HT-29 (cell line): ENCODE measurements at regions not wholly inside any gene's neighbourhood (a gene's known extent, or its start where the extent isn't known, plus 50 kb on each side); places are given as distances from the start of the nearest gene placed in this dataset.
A peak's percentile ranks its signal among the peaks of the same experiment; 100 is the strongest.
"Not testable (repeated sequence)": the region's sequence is repeated elsewhere in the genome, so short reads cannot be mapped to it uniquely, and the experiment has no call there.

Experiments used
- DNase-seq: peaks from one replicate; pipeline ENCODE4 v3.0.0-alpha.2; 2015; ENCODE audit warnings: low spot score

DNA sequence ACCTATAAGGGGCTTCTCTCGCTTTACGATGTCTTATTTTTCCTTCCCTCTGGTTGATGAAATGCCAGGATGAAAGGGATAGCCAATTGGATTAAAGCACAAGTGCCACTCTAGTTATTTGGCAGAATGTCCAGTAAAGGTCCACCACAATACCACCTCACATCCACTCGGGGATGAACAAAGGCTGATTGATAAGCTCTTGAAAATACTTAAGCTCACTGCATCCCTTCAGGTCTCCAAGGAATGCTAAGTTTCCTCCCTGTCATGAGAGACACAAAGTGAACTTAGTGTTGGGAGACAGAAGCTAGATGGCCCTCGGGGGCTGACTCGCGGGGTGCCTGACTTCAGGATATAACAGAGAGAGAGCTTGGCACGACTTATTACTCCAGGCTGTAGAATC is 185.9 kb upstream of the ZNF644 start:
- not testable (repeated sequence) for DNase-seq

DNA sequence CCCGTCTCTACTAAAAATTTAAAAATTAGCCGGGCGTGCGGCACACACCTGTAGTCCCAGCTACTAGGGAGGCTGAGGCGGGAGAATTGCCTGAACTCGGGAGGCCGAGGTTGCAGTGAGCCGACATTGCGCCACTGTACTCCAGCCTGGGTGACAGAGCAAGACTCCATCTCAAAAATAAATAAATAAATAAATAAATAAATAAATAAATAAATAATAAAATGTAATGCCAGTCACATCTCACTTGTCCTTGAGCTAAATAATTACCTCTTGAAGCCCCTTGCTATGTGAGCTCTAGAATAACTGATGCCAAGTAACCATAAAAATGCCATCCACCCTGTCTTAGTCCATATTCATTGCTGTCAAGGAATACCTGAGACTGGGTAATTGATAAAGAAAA is 182.3 kb upstream of the ZNF644 start:
- not testable (repeated sequence) for DNase-seq

DNA sequence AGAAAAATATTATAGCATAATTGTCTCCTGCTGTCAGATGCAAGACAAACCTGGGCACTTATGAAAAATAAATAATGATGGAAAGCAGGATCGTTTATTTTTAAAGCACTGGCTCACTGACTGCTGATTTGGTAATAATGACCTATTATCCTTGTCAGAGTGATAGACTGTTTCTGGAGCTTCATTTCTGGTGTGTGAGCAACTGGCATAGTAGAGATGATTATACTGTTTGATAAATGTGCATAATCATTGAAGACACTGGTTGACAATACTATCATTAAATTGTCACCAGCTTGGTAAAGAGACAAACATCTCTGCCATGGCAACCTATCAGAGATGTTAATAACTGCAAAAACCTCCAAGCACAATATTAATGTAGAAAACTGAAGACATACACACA is 179.9 kb upstream of the ZNF644 start:
- DNase-seq, result no peak

DNA sequence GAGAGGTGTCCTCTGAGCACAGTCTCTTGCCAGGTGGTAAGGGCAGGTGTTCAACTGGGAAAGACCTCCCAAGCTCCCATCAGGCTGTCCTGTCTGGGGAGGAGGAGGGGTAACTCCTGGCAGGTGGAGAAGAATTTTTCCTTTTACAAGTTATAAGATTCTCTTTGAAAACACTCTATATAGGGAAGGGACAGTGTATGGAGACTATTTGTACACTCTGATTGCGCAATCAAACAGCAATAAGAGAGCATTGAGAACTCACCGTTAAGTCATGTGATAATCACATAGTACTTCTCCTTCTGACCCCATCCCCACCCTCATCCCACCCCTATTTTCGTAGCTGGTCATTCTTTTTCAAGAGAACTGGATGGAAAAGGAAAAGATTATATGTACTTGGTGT is 179.3 kb upstream of the ZNF644 start:
- DNase-seq, result no peak

DNA sequence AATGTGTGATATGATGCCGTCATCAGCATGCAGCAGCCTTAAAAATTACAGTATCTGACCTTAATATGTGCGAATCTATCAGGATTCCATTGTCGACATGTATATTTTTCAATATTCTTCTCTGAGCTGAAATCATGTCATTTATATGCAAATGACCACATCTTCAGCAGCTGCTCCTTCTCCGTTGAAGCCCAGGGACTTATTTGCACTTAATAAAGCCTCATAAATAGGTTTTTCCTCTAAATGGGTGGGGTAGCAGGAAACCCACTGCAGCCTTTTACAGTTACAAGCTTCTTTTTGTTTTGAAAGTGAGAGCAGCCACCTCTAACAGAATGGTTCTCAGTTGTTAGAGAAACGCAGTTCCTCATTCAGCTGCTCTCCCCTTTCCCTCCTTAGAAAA is 178.8 kb upstream of the ZNF644 start:
- DNase-seq, result no peak

DNA sequence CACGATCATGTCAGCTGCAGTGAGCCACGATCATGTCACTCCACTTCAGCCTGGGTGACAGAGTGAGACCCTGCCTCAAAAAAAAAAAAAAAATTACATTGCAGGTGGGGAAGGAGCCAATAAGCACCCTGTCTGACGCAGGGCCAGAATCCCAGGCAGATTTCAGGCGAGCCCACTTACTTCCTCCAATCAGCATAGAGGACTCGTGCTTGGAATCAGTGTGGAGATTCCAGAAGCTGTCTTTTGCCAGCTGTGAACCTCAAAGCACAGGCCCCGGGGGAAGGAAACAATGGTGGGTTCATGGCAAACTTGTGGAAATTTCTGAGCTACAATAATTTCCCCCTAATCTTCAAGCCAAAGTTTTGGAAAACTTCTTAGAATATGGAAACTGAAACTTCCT is 178.2 kb upstream of the ZNF644 start:
- no peak for DNase-seq

DNA sequence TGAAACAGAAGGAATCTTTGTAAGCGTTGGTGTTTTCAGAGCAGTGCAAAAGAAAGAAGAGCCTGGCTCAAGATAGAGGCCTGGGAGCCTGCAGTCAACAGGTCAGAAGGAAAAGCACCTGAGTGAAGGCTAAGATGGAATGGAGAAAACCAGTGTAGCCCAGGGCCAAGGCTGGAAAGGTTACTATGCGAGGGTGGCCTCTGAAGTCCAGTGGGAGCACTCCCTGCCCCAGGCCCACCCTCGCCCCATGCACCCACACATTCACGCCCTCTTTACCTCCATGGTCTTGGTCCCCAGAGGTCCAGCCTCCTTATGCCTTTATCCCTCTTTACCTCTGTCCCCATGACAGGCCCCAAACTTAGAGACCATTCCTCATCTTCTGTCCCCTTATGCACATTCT is 169.2 kb upstream of the ZNF644 start:
- DNase-seq, result no peak

DNA sequence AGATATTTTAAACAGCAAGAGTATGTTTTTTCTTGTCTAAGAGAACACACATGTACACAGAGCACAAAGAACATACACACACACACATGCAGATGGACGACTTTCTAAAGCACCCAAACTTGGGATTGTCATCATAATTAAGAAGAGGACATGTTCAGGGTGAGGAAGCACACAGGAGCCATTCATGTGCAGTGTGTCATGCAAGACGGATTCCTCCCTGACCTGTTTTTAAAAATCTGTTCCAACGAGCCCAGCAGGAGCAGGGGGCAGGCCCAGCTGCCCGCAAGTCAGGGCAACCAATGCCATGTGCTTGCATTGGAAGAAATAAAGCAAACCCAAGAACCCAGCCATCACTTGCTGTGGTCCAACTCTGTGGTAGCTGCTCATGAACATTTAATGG is 167.3 kb upstream of the ZNF644 start:
- DNase-seq, result no peak

DNA sequence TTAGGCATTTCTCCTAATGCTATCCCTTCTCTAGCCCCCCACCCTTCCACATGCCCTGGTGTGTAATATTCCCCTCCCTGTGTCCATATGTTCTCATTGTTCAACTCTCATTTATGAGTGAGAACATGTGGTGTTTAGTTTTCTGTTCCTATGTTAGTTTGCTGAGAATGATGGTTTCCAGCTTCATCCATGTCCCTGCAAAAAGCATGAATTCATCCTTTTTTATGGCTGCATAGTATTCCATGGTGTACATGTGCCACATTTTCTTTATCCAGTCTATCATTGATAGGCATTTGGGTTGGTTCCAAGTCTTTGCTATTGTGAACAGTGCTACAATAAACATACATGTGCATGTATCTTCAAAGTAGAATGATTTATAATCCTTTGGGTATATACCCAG is 161.0 kb upstream of the ZNF644 start:
- not testable (repeated sequence) for DNase-seq

DNA sequence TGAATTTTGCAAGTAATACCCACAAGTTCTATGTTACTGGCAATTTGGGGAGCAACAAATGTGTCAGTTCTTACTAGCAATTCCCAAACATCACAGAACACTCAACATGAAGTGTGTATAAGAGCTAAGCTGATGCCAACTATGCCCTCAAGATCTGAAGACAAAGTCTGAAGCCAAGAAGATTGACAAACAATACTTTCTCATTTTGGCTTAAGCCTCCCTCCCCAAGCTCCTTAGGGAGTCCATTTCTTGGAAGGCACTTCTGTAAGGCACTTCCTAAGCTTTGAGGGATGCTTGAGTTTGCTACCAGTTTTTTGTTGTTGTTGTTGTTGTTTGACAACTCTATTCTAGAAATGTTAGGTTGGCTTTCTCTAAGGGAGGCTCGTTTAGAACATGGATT is 154.4 kb upstream of the ZNF644 start:
- DNase-seq, result no peak

DNA sequence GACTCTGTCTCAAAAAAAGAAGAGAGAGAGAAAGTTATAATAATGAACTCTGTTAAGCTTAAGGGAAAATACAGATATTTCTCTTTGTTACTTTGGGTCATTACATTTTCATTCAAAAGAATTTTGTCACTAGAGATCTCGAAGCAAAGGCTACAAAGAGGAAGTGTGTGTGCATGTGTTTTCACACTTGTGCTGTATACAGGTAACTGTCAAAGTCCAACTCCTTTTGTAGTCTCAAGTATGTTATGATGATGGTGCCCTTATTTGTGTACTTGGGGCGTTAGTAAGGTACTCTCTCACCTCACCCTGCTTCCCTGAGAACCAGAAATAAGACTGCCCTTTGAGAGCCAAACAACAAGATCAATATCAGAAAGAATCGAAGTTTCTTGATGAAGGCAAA is 152.9 kb upstream of the ZNF644 start:
- no peak for DNase-seq

DNA sequence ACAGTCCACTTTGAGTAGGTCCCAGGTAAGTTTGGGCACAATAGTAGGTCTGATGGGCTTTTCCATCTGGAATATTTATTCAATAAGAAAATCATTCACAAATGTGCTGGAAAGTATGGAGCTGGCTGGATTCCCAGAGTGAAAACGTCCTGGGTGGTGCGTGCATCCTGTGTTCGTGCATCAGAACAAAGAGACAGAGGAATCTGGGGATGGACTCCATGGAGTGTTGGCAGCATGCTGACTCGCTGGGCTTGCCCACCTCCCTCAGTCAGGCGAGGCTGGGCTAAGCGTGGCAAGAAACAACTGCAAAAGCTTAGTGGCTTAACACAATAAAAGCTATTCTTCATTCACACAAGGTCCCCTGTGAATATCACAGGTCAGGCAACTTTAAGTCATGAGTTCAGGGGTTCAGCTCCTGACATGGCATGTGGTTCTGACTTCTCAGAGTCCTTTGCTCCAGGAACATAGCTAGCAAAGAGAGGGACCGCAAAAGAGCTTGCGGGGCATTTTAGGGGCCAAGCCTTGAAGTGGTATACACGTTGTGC is 151.6 kb upstream of the ZNF644 start:
- no peak for DNase-seq

DNA sequence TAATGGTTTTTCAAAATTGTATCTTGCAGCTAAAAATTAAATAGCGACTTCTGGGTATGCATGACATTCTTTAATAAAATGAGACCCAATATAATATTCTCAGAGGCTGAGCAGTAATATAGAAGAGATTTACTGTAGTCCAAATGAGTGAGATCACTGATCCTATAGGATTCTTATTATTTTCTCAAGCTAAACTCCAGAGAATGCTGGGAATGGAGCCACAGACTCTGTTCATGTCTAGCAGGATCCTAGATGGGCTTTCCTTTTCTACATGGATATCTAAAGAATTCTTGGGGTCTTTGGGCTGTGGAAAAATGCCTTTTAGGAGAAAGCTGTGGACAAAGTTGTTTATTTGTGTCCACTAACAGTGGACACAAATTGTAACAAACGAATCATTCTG is 150.7 kb upstream of the ZNF644 start:
- DNase-seq, result no peak

DNA sequence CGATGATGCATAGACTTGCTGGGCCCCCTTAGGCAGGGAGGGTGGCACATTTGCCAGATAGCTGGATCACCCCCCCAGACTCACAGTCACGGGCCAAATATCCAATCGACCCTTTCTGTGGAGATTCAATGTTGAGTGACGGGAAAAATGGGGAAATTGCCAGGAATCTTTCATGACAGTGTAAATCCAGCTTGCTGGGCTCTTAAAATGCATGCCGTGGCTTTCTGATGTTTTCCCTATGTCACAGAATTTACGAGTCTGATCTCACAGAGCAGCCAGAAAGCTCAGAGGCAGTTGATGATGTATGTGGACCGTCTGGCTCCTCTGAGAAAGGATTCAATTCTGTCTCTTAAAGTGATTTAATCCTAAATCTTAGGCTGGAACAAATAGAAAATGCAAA is 150.1 kb upstream of the ZNF644 start:
- DNase-seq, result no peak

DNA sequence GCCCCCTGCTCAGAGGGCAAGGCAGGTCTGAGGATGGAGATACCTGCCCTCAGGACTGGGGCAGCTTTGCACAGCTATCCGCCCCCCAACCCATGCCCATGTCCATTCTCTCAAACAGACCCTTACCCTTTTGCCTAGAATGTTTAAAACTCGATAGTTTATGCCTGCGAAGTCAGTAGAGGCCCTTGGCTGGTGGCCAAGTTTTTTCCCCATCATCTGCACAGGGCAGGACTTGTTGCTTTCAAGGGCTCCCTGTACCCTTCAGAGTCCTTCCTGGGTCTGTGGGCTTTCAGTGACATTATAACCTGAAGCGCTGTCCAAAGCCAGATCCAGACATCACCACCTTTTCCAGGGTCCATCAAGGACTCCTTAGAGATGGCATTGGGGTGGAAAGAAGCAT is 148.7 kb upstream of the ZNF644 start:
- no peak for DNase-seq

DNA sequence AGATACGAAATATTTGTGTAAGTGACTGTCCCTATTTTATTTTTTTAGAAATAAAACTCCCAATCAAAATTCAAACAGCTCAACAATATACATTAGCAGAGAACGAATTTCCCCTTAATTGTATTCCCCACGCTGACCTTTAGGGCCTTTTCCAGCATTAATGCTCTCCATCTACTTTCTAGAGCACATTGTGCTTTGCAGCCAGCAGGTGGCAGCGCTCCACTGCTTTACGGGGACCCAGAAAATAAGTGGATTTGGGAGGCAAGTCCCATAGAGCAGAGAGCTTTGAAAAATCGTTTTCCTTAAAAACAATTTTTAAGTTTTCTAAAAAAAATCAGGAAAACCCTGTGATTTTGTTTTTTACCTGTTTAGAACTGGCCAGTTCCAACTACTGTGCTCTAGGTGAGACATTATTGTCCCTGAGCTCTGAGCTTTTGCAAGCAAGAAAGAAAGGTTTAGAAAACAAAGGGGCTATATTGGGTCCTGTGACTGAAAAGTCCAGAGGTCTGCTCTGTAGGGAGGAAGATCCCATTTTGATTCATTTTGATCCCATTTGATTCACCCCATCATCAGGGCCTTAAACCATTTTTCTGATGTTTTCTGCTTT is 144.4 kb upstream of the ZNF644 start:
- DNase-seq, result peak; percentile 57

DNA sequence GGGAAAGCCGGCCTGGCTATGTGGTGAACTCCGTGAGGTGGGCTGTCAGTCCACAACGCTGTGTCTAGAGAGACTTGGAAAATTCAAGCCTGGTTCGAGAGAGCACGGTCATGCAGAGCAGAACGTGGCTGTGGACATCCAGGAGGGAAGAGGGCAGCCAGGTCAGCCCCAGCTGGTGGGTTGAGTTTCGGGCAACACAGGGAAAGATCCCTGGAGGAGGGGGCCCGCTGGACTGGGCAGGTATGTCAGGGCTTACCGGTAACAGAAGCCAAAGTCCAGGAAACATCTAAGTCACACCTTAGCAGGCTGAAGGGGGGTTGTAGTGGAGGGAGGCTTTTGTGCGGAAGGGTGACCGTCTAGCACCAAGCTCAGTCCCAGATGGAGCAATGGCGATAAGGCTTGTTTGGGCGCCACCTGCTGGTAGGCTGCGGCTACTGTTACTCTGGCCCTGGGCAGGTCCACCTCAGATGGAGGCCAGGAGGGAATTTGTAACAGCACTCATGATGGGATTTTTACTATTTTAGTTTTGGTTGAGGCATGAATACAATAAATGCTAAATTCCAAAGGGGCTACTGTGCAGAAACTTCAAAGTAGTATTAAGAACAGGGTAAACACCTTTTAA is 143.3 kb upstream of the ZNF644 start:
- DNase-seq, result peak; percentile 83

DNA sequence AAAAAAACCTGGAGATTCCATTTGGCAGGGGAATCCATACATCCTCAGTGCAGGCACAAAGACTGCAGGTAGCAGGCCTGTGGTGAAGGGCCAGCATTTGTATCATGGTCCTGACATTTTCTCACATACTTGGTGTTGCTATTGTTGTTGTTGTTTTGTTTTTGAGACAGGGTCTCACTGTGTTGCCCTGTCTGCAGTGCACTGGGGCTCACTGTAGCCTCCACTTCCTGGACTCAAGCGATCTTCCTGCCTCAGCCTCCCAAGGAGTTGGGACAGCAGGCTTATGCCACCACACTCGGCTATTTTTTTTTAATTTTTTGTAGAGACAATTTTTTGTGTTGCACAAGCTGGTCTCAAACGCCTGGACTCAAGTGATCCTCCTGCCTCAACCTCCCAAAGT is 140.8 kb upstream of the ZNF644 start:
- DNase-seq, result no peak

DNA sequence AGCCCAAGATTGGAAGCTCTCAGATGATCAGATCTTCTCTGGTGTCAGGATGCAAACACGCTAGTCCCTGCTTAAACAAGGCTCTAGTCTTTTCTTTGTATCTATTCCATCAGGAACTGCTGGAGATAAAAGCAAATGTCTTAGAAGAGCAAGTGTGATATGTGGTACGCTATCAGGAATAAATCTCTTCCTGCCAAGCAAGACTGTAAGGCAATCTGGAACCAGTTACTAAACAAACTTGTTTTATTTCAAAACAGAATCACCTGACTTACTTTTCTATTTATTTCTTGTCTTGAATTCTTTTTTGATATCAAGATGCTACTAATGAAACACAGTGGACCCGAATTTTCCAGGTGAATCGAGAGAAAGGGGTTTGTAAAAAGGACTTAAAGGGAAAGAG is 139.9 kb upstream of the ZNF644 start:
- no peak for DNase-seq

DNA sequence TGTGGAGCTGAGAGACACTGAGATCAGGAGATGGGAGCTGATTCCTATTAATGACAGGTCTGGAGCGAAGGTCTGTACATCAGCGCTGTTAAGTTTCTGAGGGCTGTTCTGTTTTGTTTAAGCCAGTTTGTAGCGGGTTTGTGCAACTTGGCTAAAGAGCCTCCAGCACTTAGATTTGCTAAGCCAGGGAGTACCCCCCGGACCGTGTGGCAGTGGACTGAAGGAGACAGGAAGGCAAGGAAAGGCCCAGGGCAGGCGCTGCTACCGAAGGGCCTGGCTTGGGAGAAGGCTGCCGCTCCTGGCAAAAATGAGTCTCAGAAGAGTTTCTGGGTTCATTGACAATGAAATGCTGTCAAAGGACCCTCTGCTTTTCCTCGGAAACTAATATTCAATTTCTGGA is 139.3 kb upstream of the ZNF644 start:
- DNase-seq, result no peak

DNA sequence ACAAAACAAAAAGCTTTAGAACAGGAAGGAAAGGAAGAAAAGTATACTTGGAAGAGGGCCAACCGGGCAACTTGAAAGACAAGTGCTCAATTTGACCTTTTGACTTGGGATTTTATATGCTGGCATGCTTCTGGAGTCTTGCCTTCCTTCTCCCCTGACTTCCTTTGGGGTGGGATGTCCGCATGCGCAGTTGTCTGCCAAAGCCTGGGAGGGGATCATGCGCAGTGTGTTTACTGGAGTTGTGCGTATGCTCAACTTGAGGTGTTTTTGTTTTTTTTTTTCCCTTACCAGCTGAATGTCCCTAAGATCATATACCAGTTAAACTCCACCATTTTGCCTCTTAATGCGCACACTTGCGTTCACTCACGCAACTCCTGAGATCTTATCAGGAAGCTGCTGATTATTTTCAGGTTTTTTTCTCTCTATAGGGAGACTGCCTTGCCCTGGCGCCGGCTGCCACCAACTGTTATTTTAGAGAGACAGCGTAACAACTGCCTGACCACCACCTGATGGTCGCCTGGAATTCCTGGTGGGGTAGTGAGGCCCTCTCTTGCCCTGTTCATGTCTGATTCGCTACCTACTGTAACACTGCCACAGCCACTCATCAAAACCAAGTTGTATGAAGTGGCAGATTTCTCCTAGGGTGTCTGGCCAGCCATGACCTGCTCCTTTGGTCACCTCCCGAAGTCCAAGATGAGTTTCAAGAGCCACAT is 138.7 kb upstream of the ZNF644 start:
- DNase-seq, result peak; percentile 32

DNA sequence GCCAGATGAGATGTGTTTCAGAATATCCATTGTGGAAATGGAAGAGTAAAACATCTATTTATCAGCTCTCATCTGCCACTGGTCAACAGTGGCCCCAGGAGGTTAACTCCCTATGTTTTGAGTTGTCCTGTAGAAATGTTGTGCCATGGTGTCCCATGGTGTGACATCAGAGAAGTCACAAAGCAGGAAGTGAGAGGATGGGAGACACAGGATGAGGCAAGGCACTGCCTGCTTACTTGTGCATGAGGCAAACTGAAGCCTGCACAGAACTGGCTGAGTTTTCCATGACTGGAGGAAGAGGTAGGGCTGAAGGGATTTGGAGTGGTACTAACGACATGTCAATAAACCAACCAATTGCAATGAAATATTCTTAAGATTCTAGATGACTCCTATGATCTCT is 131.5 kb upstream of the ZNF644 start:
- no peak for DNase-seq

DNA sequence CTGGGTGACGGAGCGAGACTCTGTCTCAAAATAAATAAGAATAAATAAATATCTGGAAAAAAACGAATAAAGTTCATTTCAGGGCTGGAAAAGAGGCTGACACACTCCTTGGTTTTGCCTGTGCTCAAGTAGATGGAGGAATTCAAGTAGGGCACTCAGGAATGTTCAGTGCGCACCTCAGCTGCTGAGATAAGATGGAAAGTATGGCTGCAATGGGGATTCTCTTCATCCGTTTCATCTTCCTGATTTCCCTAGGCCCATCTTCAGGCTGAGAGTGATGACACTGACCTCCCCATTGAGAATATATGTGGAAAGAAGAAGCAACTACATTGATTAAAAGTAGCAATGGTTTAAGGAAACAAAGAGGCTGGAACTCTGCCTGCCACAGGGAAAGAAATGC is 130.5 kb upstream of the ZNF644 start:
- no peak for DNase-seq
